Activated CD4-positive, alpha-beta T cell treated with anti-CD3 and anti-CD28 coated beads, Interleukin-2, amount 50 U/mL, for 1 hour (primary cell): ENCODE measurements at regions not wholly inside any gene's neighbourhood (a gene's known extent, or its start where the extent isn't known, plus 50 kb on each side); places are given as distances from the start of the nearest gene placed in this dataset.
"Not testable (repeated sequence)": the region's sequence is repeated elsewhere in the genome, so short reads cannot be mapped to it uniquely, and the experiment has no call there.

ENCODE experiments used
- DNase-seq: peaks from one replicate; pipeline ENCODE4 v3.0.0-alpha.2; 2020

- no peak for DNase-seq
Measured at GRCh38 chr4:128758314-128758922, 51.1 kb upstream of the JADE1 start.

DNA sequence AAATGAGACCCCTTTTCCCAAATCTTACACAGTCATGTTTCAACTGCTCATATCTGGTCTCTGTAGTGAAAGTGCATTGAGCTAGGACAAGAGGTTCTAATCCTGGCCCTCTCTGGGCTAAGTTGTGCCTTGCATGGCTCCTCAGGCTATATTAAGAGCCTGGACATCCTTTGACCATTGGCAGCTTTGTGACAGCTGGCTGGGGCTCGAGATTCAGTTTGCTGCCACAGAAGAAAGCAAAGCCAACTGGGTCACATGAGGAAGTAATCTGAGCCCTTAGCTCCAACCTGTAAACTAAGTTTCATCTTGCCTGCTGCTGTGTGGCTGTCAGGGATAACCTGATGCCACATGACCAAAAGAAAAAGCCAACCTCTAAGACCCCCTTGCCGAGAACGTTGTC is 51.8 kb upstream of the JADE1 start:
- no peak for DNase-seq

- no peak for DNase-seq
Measured at GRCh38 chr4:128751354-128751753, 58.1 kb upstream of the JADE1 start.

DNA sequence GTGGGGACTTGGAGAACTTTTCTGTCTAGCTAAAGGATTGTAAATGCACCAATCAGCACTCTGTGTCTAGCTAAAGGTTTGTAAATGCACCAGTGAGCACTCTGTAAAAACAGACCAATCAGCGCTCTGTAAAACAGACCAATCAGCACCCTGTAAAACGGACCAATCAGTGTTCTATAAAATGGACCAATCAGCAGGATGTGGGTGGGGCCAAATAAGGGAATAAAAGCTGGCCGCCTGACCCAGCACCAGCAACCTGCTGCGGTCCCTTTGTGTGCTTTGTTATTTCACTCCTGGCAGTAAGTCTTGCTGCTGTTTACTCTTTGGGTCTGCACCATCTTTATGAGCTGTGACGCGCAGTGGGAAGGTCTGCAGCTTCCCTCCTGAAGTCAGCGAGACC is 67.8 kb upstream of the JADE1 start:
- DNase-seq = not testable (repeated sequence)

DNA sequence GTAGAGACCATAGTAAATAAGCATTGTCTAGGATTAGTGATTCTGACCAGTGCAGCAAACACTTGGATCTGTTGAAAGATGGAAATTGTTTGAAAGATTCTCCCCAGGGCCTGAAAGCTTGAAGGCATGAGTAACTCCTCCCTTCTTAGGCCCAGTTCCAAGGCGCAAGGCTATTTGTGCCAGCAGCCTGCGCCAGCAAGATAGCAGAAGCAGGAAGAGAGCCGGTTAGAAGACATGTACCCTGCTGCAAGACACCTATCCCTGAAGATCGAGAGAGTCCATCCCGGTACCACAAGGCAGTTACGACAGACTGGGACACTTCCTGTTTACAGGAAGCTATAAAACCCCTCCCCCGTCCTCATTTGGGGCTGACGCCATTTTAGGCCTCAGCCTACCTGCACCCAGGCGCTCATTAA is 72.4 kb upstream of the JADE1 start:
- no peak for DNase-seq

- no peak for DNase-seq
Measured at GRCh38 chr4:128735714-128736113, 73.8 kb upstream of the JADE1 start.

- no peak for DNase-seq
Measured at GRCh38 chr4:128728190-128728589, 81.3 kb upstream of the JADE1 start.

DNA sequence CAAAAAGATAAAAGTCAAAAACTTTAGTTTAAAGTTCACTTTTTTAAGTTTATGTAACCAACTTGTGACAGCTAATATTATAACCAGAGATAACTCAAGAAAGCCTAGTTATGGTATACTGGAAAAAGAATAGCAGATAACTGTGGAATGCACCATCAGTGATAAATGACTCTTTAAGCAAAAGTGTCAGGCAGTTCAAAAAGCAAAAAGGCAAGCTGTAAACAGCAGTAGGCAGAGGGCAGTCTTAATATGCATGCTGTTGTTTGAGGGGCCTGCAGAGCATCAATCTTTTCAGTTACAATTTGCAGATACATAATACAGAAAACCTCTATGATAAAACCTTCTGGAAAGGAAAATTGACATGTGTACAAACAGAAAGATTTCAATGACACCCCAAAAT is 81.8 kb upstream of the JADE1 start:
- no peak for DNase-seq

GRCh38 chr4:128725405-128726055 is 84.0 kb upstream of the JADE1 start:
- no peak for DNase-seq

DNA sequence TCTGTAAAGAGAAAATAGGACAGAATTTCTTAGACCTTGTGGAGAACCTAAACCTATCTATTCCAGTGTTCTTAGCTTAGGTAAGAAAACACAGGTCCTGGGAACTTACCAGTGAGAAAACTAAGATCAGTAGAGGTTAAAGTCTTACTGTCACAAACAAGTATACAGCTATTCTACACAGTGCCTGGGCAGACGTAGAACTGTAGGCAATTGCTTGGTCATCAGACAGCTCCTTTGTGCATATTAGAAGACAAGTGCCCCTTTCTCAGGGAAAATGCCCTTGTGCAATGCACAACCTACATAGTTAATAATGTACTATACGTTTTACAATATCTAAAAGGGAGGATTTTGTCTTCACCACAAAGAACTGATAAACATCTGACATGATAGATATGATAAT is 86.6 kb upstream of the JADE1 start:
- no peak for DNase-seq

DNA sequence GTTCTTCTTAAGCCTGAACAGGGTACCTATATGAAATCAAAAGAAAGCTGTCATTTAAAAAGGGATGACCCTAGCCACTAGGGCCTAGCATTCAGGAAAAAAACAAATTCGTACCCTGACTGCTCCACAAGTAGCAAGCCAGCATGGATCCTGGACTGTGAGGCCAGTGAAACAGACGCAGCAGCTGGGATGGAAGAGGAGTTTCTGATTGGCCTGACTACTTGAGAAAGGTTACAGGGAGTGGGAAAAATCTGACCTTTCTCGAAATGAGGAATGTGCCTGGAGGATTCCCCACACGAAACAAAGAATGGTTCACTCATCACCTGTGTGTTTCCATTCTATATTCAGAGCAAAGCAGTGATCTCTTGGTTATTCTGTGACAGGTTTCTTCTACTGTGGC is 87.6 kb upstream of the JADE1 start:
- no peak for DNase-seq

- DNase-seq = no peak
Measured at GRCh38 chr4:128720270-128720669, 89.2 kb upstream of the JADE1 start.

- DNase-seq = no peak
Measured at GRCh38 chr4:128718768-128719167, 90.7 kb upstream of the JADE1 start.

DNA sequence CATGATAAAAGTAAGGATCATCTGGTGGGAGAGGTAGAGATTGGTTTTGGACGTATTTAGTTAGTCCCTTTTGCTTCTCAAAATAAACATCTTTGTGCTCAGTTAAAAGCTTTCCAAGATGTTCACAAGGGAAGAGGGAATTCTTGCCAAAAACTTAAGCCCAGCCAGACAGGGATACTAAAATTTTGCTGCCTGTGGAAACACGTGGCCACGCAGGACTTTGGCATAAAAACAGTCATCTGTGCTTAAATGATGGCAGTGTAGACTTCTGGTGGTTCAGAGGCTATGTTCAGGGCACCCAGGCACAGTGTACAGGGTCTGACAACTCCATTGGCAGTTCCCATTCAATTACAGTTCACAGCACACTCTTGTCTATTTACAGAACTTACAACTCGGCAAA is 93.2 kb upstream of the JADE1 start:
- DNase-seq = no peak

- DNase-seq = no peak
Measured at GRCh38 chr4:128715616-128716015, 93.9 kb upstream of the JADE1 start.

GRCh38 chr4:128711361-128711760 is 98.1 kb upstream of the JADE1 start:
- no peak for DNase-seq

DNA sequence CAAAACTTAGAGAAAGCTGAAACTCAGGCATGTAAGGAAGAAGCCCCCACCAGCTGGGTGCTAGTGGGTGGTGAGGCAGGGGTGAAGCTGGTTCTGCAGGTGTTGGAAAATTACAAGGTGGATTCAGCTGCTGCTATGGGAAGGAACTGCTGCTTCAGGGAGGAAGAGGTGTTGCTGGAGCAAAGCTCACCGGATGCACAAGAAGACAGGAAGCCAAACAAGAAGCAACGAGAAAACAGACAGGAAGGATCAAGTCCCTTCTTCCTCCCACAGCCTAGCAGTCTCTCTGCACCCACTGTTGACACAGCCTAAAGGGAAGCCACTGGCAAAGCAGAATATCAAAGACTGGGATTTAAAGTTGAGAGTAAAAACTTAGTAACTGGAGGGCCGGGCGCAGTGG is 100.2 kb upstream of the JADE1 start:
- no peak for DNase-seq

DNA sequence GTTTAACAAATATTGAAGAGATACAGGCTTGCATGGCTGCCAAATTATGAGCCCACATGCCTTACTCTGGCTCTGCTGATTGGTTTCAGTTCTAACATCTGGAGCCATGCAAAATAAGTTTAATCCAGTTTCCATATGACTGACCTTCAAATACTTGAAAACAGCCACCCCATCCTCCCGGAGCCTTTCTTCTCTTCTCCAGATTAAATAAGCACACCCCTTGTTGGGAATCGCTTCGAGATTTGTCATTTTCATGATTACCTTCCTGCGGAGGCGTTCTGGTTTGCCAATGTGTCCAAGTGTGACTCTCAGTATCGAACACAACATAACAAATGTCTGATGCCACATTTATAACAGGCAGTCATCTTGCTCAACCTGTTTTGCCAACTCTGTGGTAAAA is 101.6 kb upstream of the JADE1 start:
- no peak for DNase-seq

GRCh38 chr4:128703948-128704347 is 105.6 kb upstream of the JADE1 start:
- no peak for DNase-seq

DNA sequence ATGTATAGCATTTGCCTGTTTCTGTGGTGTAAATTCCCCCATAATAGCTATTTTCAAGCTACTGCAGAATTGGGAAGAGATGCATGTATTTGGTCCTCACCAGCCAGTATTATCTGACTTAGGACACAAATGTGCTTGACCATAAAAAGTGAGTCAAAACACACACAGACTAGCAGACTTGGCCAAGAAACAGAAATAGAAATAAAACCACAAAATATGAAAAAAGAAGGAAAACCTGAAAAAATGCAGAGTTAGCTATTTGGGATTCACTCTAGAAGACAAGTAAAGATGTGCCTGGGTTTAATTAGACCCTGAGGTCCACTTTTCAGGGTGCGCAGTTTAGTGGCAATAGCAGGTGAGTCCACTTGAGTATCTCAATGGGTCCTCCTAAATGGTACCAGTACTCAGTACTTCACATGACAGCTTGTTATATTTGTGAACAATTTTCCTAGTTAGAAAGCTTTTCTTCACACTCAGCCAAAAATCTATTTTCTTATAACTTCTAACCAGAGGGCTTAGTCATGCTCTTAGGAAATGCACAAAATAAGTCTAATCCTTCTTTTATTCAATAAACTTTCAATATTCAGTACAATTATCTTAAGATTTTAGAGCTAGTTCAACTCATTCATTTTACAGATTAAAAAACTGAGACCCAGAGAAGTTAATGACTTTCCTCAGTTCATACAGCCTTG is 108.7 kb upstream of the JADE1 start:
- no peak for DNase-seq

- DNase-seq = no peak
Measured at GRCh38 chr4:128698386-128698785, 111.1 kb upstream of the JADE1 start.

GRCh38 chr4:128697323-128697722 is 112.2 kb upstream of the JADE1 start:
- DNase-seq = no peak

- DNase-seq = no peak
Measured at GRCh38 chr4:128690011-128690410, 119.5 kb upstream of the JADE1 start.

DNA sequence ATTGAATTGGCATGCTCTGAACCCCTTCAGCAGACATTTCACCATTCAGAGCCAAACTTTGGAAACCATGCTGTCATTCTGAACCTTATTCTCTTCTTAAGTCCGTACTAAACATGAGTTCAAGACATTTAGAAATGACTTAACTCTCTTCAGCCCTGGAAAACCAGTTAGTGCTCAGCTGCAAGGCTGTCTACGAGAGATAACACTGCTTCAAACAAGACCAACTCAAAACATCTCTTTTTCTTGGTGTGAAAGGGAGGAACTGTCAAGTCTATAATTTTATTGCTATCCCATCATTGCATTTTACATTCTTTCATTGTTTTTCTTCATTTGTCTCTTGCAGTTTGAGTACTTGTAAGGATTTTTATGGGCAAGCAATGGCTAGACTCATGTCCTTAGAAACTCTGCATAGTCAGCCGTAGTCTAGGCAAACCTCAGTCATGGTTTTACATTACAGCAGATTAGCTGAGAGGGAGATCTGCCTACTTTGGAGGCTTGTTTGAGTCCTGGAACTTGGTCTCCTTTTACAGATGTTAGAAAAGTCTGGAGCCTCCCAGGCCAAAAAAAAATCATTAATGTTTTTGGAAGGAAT is 120.6 kb upstream of the JADE1 start:
- DNase-seq = no peak
